ENCODE measurements at regions not wholly inside any gene's neighbourhood (a gene's known extent, or its start where the extent isn't known, plus 50 kb on each side); places are given as distances from the start of the nearest gene placed in this dataset.

GRCh38 chrX:46447384-46447783 lies 97.8 kb downstream of the ZNF674 start:
- DNase-seq (ENCODE audit: low read depth) = no peak

DNA sequence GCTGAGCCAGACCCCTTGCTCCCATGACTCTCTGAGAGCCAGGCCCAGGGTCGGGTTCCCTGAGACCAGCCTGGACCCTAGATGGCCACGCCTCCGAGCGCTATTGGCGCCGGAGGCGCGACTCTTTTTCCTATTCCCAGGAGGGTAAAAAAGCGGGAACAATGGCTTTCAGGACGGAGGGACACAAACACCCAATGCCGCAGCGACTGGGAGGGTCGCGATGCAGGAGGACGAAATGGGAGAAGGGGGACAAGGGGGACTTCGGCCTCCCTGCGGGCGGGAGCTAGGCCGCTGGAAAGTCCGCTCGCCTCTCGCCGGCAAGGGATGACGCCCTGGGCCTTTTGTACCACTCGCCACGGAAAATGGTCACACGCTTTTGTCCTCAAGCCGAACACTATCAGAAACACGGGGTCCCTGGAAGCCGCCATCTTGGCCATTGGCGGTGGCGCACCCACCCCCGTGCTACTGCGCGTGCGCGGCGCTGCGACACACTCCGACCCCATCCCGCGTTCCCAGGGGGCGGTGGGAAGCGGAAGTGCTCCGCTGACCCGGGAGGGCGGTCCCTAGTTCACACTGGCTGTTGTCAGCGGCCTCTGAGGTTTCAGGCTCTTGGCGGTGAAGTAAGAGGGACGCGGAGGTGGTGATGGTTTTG lies 98.4 kb downstream of the ZNF674 start:
- DNase-seq (ENCODE audit: low read depth) = peak; percentile 77

- DNase-seq (ENCODE audit: low read depth) = no peak
Measured at GRCh38 chrX:46444011-46444410, 101.2 kb downstream of the ZNF674 start.

GRCh38 chrX:46436744-46437143 lies 108.5 kb downstream of the ZNF674 start:
- no peak for DNase-seq (ENCODE audit: low read depth)

- DNase-seq (ENCODE audit: low read depth) = no peak
Measured at GRCh38 chrX:46433892-46434291, 111.3 kb downstream of the ZNF674 start.

DNA sequence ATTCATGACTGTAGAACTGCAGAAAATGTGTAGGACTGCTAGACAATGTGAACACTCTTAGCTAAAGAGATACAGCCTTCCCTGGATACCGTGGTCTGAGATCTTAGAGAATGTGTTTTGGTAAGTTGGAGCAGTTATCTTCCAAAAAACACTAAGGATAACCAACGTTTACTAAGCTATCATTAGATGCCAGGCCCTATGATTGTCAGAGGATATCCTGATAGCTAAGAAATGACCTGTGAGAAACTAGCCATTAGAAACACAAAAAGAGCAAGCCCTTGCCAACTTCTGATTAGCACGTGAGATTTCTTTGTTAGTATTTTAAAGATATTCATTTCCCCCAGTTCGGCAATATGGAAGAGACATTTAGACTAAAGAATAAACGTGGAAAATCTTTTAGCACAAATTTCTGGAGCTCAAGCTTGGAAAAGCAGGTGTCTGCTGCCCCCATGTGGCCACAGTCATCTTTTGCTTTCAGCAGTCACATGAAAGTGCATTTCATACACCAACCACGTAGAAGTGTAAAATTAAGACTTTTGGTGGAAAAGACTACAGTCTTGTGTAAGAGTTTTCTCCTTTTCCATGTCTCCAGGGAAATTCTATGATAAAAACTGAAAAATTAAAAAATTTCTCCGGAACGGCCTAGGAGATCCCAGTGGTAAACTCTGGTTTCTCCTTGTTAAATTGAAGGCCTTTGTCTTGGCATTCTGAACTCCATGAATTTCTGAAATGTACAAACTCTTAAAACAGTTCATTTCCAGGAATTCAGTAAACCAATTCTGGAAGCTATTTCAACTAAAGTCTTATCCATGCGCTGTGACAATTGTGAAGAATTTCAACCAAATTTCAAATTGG lies 136.4 kb downstream of the ZNF674 start:
- peak; percentile 53 for DNase-seq (ENCODE audit: low read depth)

- no peak for DNase-seq (ENCODE audit: low read depth)
Measured at GRCh38 chrX:46407753-46408130, 137.5 kb downstream of the ZNF674 start.

GRCh38 chrX:46407036-46407752 lies 138.0 kb downstream of the ZNF674 start:
- DNase-seq (ENCODE audit: low read depth) = no peak

DNA sequence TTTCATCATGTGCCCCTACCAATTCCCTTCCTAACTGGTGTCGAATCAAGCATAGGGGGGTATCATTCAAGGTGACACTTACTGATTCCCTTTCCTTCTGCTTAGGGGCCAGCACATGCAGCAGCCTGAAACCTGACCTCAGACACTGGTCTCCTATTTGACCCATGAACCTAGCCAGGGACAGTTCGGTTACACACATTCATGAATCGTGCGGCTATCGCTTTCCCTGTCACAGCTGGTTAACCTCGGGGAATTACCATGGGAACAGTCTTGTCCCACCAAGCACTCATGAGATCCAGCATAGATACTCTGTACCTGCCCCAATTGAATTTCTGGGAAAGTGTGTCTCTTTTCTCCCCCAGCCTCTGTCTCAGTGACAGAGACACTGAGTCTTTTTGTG lies 140.4 kb downstream of the ZNF674 start:
- no peak for DNase-seq (ENCODE audit: low read depth)

DNA sequence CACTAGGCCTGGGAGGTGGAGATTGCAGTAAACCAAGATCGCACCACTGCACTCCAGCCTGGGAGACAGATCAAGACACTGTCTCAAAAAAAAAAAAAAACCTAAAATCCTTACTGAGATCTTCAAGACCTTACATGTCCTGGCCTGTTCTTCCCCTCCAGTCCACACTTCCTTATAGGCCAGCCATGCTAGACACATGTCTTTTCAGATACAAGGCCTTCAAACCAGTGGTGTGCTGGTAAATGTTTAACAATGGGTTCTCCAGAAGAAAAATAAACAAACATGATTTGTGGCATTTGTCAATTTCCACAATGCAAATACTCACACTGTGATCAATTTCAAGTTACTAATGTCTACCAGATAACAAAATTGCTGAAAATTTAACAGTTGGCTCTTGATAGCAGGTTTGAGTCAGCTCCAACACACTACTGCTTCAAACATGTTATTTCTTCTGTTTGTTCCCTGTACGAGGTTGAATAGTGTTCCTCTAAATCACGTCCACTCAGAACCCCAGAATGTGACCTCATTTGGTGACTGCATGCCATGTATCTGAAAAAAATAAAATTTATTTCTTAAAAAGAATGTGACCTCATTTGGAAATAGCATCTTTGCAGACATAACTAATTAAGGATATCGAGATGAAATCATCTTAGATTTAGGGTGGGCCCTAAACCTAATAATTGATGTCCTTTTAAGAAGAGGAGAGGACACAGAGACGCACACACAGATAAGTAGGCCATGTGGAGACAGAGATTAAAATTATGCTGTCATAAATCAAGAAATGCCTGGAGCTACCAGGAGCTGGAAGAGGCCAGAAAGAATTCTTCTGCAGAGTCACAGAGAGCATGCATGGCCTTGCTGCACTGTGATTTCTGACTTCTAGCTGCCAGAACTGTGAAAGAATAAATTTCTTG lies 144.4 kb downstream of the ZNF674 start:
- DNase-seq (ENCODE audit: low read depth) = no peak

GRCh38 chrX:46398874-46399273 lies 146.3 kb downstream of the ZNF674 start:
- DNase-seq (ENCODE audit: low read depth) = no peak

DNA sequence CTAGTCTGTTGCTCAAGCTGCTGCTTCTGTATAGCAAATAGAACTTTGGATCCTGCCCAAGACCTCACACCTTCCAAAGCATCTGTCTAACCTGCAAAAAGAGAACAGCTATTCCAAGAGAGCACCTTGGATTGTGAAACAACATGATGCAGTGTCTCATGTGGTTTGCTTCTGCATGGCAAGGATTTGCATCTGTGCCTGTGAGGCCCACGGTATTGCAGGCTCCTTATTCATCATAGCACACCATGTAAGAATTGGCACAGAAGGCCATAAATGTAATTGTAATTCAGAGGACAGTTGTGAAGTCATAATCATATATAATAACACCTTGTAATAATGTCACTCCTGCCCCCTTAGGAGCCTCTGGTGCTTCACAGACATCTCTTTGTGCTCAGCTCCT lies 147.1 kb downstream of the ZNF674 start:
- no peak for DNase-seq (ENCODE audit: low read depth)

- DNase-seq (ENCODE audit: low read depth) = no peak
Measured at GRCh38 chrX:46386511-46386910, 158.7 kb downstream of the ZNF674 start.

DNA sequence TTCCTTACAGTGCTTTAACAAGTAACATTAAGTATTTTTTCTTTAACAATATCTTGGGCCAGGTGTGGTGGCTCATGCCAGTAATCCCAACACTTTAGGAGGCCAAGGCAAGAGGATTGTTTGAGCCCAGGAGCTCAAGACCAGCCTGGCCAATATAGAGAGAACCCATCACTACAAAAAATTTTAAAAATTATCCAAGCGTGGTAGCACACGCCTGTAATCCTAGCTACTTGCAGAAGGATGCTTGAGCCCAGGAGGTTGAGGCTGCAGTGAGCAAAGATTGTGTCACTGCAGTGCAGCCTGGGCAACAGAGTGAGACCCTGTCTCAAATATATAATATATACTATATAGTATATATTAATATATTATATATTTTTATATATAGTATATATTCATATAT lies 162.2 kb downstream of the ZNF674 start:
- no peak for DNase-seq (ENCODE audit: low read depth)

DNA sequence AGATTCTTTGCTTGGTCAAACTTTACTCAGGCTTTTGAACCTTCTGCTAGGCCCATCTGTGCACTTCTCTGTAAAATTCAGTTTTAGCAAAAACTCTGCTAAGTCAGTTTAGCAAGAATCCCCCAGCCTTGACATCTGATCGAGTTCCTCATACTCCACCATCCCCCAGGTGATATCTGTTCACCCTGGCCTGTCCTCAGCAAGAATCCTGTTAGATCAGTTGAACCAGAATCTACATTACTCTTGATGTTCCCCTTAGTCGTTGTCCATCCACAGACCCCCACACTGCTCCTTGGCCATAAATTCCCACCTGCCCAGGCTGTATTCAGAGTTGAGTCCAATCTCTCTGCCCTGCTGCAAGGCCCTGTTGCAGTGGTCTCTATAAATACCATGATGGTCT lies 162.6 kb downstream of the ZNF674 start:
- DNase-seq (ENCODE audit: low read depth) = no peak

DNA sequence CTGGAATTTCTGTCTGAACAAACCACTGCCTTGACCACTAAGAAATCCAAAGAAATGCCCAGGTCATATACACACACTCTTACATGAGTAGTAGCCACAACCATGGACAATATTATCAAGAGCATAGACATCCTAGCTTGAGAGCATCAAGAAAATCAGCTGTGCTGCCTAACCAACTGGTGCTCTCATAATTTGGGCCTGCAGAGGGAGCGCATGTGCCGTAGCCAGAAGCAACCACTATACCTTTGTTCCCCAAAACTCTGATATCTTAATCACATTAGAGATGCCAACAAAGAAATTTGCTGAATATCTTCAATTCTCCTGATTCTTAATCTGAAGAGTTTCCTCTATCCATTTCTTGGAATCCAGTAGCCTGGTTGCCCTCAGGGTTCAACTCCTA lies 163.6 kb downstream of the ZNF674 start:
- DNase-seq (ENCODE audit: low read depth) = no peak

GRCh38 chrX:46380148-46380752 lies 165.0 kb downstream of the ZNF674 start:
- DNase-seq (ENCODE audit: low read depth) = no peak

GRCh38 chrX:46376246-46376885 lies 168.9 kb downstream of the ZNF674 start:
- peak; percentile 22 for DNase-seq (ENCODE audit: low read depth)

- DNase-seq (ENCODE audit: low read depth) = no peak
Measured at GRCh38 chrX:46375831-46376230, 169.4 kb downstream of the ZNF674 start.

GRCh38 chrX:46374371-46374770 lies 170.8 kb downstream of the ZNF674 start:
- no peak for DNase-seq (ENCODE audit: low read depth)

- no peak for DNase-seq (ENCODE audit: low read depth)
Measured at GRCh38 chrX:46367491-46367890, 177.7 kb downstream of the ZNF674 start.

All from stimulated activated CD4-positive, alpha-beta T cell treated with anti-CD3 and anti-CD28 coated beads, Interleukin-2, amount 100 ng/mL, for 4 hours (primary cell).